ENCODE measurements at regions not wholly inside any gene's neighbourhood (a gene's known extent, or its start where the extent isn't known, plus 50 kb on each side); places are given as distances from the start of the nearest gene placed in this dataset.

DNA sequence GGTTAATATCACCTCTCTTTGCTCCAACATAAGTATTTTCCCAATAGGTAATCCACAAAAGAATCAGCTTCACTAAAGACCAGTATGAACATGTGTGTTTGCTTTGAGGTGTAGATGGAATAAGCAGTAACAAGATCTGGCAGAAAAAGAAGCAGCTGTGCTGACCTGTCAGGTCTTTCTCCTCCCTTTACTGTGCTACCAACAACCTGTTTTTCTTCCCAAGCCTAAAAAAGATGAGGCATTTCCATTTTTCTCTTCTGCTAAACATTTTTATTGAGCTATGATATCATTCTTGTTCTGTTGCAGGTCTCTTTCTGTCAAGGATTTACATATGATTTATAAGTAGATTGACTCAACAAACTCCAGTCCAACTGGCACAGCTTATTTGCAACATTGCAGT is 315.2 kb upstream of the GLI3 start:
- TF ChIP-seq NFRKB (IDR thresholded peaks at IDR 0.05), result no peak
- TF ChIP-seq BHLHE40 (IDR thresholded peaks at IDR 0.05; ENCODE audit: borderline replicate concordance), result no peak
- no peak for TF ChIP-seq FOXM1 (IDR thresholded peaks at IDR 0.05; ENCODE audit: borderline replicate concordance)
- TF ChIP-seq SP1 (IDR thresholded peaks at IDR 0.05), result no peak
- no peak for TF ChIP-seq FOXA1 (IDR thresholded peaks at IDR 0.05)
- no peak for TF ChIP-seq HDGF (IDR thresholded peaks at IDR 0.05; ENCODE audit: borderline replicate concordance)
- TF ChIP-seq SUZ12 (IDR thresholded peaks at IDR 0.05), result no peak
- TF ChIP-seq TARDBP (IDR thresholded peaks at IDR 0.05), result no peak

Measured in HEK293T (cell line).